GM23248 (cell line): ENCODE measurements at regions not wholly inside any gene's neighbourhood (a gene's known extent, or its start where the extent isn't known, plus 50 kb on each side); places are given as distances from the start of the nearest gene placed in this dataset.

Experiments used
- DNase-seq: peaks from one replicate; pipeline ENCODE4 v3.0.0-alpha.2; 2015
- H2AFZ ChIP-seq: fragments of 200-600 bp; sonication (generic); 2 replicates; pipeline ENCODE4 v1.6.1; 2016; ENCODE audit warnings: antibody characterized with exemption
- H3F3A ChIP-seq: fragments of 200-600 bp; sonication (generic); 2 replicates; pipeline ENCODE4 v1.6.1; 2016; ENCODE audit warnings: mild to moderate bottlenecking, antibody characterized with exemption, mixed run types; ENCODE audit not compliant: insufficient read depth
- H3K27ac ChIP-seq: fragments of 200-600 bp; sonication (generic); 2 replicates; pipeline ENCODE4 v1.5.1; 2016; ENCODE audit warnings: mild to moderate bottlenecking
- H3K27me3 ChIP-seq: fragments of 200-600 bp; sonication (generic); replicated peaks from 2 replicates; pipeline ENCODE4 v1.6.1; 2016; ENCODE audit warnings: mild to moderate bottlenecking; ENCODE audit not compliant: insufficient read depth
- H3K36me3 ChIP-seq: fragments of 200-600 bp; sonication (generic); 2 replicates; pipeline ENCODE4 v1.6.1; 2016; ENCODE audit warnings: low read depth, mild to moderate bottlenecking
- H3K4me1 ChIP-seq: fragments of 200-600 bp; sonication (generic); 2 replicates; pipeline ENCODE4 v1.6.1; 2016; ENCODE audit warnings: mild to moderate bottlenecking; ENCODE audit not compliant: insufficient read depth
- H3K4me2 ChIP-seq: fragments of 200-600 bp; sonication (generic); one replicate; pipeline ENCODE4 v1.6.1; 2016; ENCODE audit warnings: mild to moderate bottlenecking; ENCODE audit not compliant: unreplicated experiment
- H3K4me3 ChIP-seq: fragments of 200-600 bp; sonication (generic); 2 replicates; pipeline ENCODE4 v1.5.1; 2016; ENCODE audit warnings: mild to moderate bottlenecking
- H3K79me2 ChIP-seq: fragments of 200-600 bp; sonication (generic); 2 replicates; pipeline ENCODE4 v1.6.1; 2016; ENCODE audit warnings: mild to moderate bottlenecking; ENCODE audit not compliant: insufficient read depth
- H3K9ac ChIP-seq: fragments of 200-600 bp; sonication (generic); 2 replicates; pipeline ENCODE4 v1.6.1; 2016; ENCODE audit warnings: mild to moderate bottlenecking
- H3K9me2 ChIP-seq: fragments of 200-600 bp; sonication (generic); 2 replicates; pipeline ENCODE4 v1.6.1; 2016; ENCODE audit warnings: mixed run types, mild to moderate bottlenecking, moderate library complexity; ENCODE audit not compliant: insufficient read depth
- H3K9me3 ChIP-seq: fragments of 200-600 bp; sonication (generic); one replicate; pipeline ENCODE4 v1.6.1; 2017; ENCODE audit warnings: low read depth
- H4K20me1 ChIP-seq: fragments of 200-600 bp; sonication (generic); 2 replicates; pipeline ENCODE4 v1.6.0; 2016; ENCODE audit not compliant: insufficient read depth
- EZH2 ChIP-seq: fragments of 200-600 bp; sonication (generic); IDR thresholded peaks from 2 replicates; pipeline ENCODE4 v1.6.1; 2018; ENCODE audit warnings: antibody characterized with exemption, mild to moderate bottlenecking; ENCODE audit not compliant: insufficient read depth, poor library complexity, severe bottlenecking
- EZH2phosphoT487 ChIP-seq: fragments of 200-600 bp; sonication (generic); IDR thresholded peaks from 2 replicates; pipeline ENCODE4 v1.6.1; 2018; ENCODE audit warnings: antibody characterized with exemption, moderate library complexity, mild to moderate bottlenecking, low read depth; ENCODE audit not compliant: insufficient read depth
- WGBS, 2 experiments: methylation state at CpG; one replicate each; pipeline ENCODE4 v1.1.6; 2015 to 2017; ENCODE audit warnings: low lambda C conversion rate in 2 of 2, low coverage in 1 of 2; ENCODE audit errors: missing lambda C conversion rate in 2 of 2; 5-methylcytosine and 5-hydroxymethylcytosine counted together
- in situ Hi-C: fragments of 300-500 bp; cut with MboI; formaldehyde crosslinking; loops from 2 replicates; pipeline ENCODE4 v1.15.0; 2020

DNA sequence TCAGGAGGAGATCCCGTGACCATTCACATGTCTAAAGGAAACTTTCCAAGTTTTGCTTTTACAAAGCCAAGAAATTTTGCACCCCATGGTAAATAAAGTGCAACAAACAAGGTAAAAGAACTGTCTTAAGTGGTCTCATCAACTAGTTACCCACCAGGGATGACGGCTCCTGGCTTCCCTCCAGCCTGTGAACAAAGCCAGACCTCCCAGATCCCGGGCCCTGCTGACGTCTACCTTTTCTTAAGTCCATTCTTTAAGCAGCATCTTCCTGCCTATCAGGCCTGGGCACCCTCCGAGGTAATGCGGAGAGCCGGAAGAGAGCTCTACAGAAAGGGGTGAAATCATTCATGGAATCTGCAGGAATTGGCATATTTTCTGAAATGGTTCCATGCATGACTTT lies 58.0 kb upstream of the DAAM1 start:
- H3K4me3 ChIP-seq = no peak overlapping the region

GRCh38 chr14:59131938-59132795 lies 56.3 kb upstream of the DAAM1 start:
- Histone ChIP-seq H3K27me3 (no peaks in the 10 kb centered on the region), H3K4me2 (no peak overlapping the region), H3K4me1 (no peaks in the 10 kb centered on the region), H2AFZ (no peak overlapping the region), H3F3A (no peaks in the 10 kb centered on the region), H3K36me3 (no peaks in the 10 kb centered on the region), H3K9me3 (no peaks in the 10 kb centered on the region), H3K79me2 (no peaks in the 10 kb centered on the region), H3K9ac (no peak overlapping the region), H3K4me3 (no peak overlapping the region), H4K20me1 (no peaks in the 10 kb centered on the region), H3K9me2 (no peaks in the 10 kb centered on the region), H3K27ac (no peak overlapping the region)
- WGBS, 2 experiments = 87 to 88% methylated on average over 5 of the region's 5 CpGs
- in situ Hi-C loops = no loop called here
- no peak for DNase-seq
- no peak for TF ChIP-seq EZH2phosphoT487
- no peak for TF ChIP-seq EZH2

More for the DNA sequence above, 58.0 kb upstream of the DAAM1 start:
- H3K79me2 ChIP-seq = no peaks in the 10 kb centered on the region
- H3K9me2 ChIP-seq = no peaks in the 10 kb centered on the region
- H4K20me1 ChIP-seq = no peaks in the 10 kb centered on the region
- 68 to 73% methylated on average over 7 of the region's 7 CpGs for WGBS, 2 experiments
- in situ Hi-C loops = no loop called here
- H3F3A ChIP-seq = no peaks in the 10 kb centered on the region
- no peak for TF ChIP-seq EZH2
- TF ChIP-seq EZH2phosphoT487 = no peak
- no peak for DNase-seq
- H3K4me2 ChIP-seq = no peak overlapping the region
- H3K27me3 ChIP-seq = no peaks in the 10 kb centered on the region
- no peaks in the 10 kb centered on the region for H3K9me3 ChIP-seq
- no peak overlapping the region for H3K9ac ChIP-seq
- no peak overlapping the region for H2AFZ ChIP-seq
- no peak overlapping the region for H3K27ac ChIP-seq
- no peaks in the 10 kb centered on the region for H3K4me1 ChIP-seq
- no peaks in the 10 kb centered on the region for H3K36me3 ChIP-seq

DNA sequence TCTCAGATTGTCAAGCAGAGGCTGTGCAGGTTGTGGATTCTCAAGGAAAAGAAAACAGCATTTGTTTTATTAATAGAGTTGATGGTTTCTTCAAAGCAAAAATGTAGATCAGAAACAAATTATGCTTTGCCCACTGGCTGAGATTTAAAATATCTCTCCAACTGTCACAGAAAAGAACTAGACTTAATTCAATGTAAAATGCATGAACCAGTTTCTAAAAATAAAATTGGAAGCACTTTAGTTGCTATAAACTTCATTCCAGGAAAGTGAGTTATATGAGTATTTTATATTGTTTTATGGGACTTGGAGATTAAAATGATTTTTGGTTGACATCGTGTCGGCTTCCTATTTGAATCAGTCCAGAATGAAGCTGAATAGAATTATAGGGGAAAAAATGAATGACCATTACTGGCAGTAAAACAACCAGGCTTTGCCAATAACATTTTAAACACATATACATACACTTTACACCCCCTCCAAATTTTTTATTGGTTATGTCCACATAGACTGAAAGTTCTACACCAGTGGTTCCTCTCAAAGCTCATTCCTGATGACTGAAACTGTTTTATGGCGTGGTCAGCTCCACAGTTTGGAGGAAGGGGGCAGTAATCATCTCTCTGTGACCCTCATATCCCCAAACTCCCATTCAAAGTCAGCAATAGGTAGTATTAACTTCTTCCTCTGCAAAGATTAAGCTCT lies 55.5 kb upstream of the DAAM1 start:
- Histone ChIP-seq H3F3A (no peaks in the 10 kb centered on the region), H3K9me2 (no peaks in the 10 kb centered on the region), H3K9me3 (no peaks in the 10 kb centered on the region), H2AFZ (no peak overlapping the region), H3K4me2 (no peak overlapping the region), H3K27ac (no peak overlapping the region), H3K4me3 (no peak overlapping the region), H4K20me1 (no peaks in the 10 kb centered on the region), H3K4me1 (no peaks in the 10 kb centered on the region), H3K36me3 (no peaks in the 10 kb centered on the region), H3K79me2 (no peaks in the 10 kb centered on the region), H3K27me3 (no peaks in the 10 kb centered on the region), H3K9ac (no peak overlapping the region)
- WGBS, 2 experiments = 72 to 76% methylated on average over 3 of the region's 3 CpGs
- in situ Hi-C loops = no loop called here
- TF ChIP-seq EZH2phosphoT487 = no peak
- peak; percentile 9 for DNase-seq

- Histone ChIP-seq H2AFZ (no peak overlapping the region), H3K27me3 (no peaks in the 10 kb centered on the region), H3K79me2 (no peaks in the 10 kb centered on the region), H3K4me1 (no peaks in the 10 kb centered on the region), H4K20me1 (no peaks in the 10 kb centered on the region), H3K36me3 (no peaks in the 10 kb centered on the region), H3K9me3 (no peaks in the 10 kb centered on the region), H3K9me2 (no peaks in the 10 kb centered on the region), H3K27ac (no peak overlapping the region), H3K4me3 (no peak overlapping the region), H3K9ac (no peak overlapping the region), H3K4me2 (no peak overlapping the region), H3F3A (no peaks in the 10 kb centered on the region)
- WGBS, 2 experiments = 90 to 96% methylated on average over 4 of the region's 4 CpGs
- no peak for TF ChIP-seq EZH2
- TF ChIP-seq EZH2phosphoT487 = no peak
- no peak for DNase-seq
- in situ Hi-C loops = no loop called here
Measured at GRCh38 chr14:59133709-59134108, 54.8 kb upstream of the DAAM1 start.
